Subcutaneous abdominal adipose tissue (tissue), 5 donors: ENCODE measurements at regions not wholly inside any gene's neighbourhood (a gene's known extent, or its start where the extent isn't known, plus 50 kb on each side); places are given as distances from the start of the nearest gene placed in this dataset.

Experiments used
- H3K27ac ChIP-seq: one replicate; pipeline ENCODE4 v1.7.0; 2013; ENCODE audit warnings: low read depth, mild to moderate bottlenecking, inconsistent platforms, low read length, moderate library complexity
- H3K27me3 ChIP-seq, 5 donors: one replicate each; pipeline ENCODE4 v1.7.0; 2013; ENCODE audit warnings: low read length in 5 of 5, inconsistent platforms in 1 of 5; ENCODE audit not compliant: control insufficient read depth in 5 of 5, insufficient read depth in 4 of 5
- H3K36me3 ChIP-seq, 5 donors: one replicate each; pipeline ENCODE4 v1.7.0; 2013; ENCODE audit warnings: low read length in 5 of 5; ENCODE audit not compliant: control insufficient read depth in 5 of 5, insufficient read depth in 5 of 5
- H3K4me1 ChIP-seq, 5 donors: one replicate each; pipeline ENCODE4 v1.7.0; 2013; ENCODE audit warnings: low read length in 5 of 5, mild to moderate bottlenecking in 3 of 5, moderate library complexity in 1 of 5; ENCODE audit not compliant: control insufficient read depth in 5 of 5, insufficient read depth in 5 of 5
- H3K4me3 ChIP-seq, 5 donors: one replicate each; pipeline ENCODE4 v1.7.0; 2013; ENCODE audit warnings: low read length in 5 of 5, low read depth in 1 of 5
- H3K9ac ChIP-seq, 5 donors: one replicate each; pipeline ENCODE4 v1.7.0; 2013; ENCODE audit warnings: low read length in 5 of 5, mild to moderate bottlenecking in 4 of 5, moderate library complexity in 3 of 5
- H3K9me3 ChIP-seq, 5 donors: one replicate each; pipeline ENCODE4 v1.7.0; 2013; ENCODE audit warnings: low read length in 5 of 5; ENCODE audit not compliant: control insufficient read depth in 5 of 5
- donor health status: healthy.
- donor health status: healthy.
- donor health status: healthy.
- donor health status: healthy.
- donor health status: healthy.

GRCh38 chr16:79757968-79758367, 157.4 kb upstream of the MAF start:
- no peak overlapping the region for H3K27ac ChIP-seq
- H3K27me3 ChIP-seq, result no peaks in the 10 kb centered on the region
- H3K36me3 ChIP-seq, result no peaks in the 10 kb centered on the region
- H3K4me1 ChIP-seq, result peaks cover 0 to 16% (median 11%) of the 10 kb centered on the region in 5 donors
- H3K9me3 ChIP-seq, result no peaks in the 10 kb centered on the region
- no peak overlapping the region for H3K9ac ChIP-seq
- no peak overlapping the region for H3K4me3 ChIP-seq

DNA sequence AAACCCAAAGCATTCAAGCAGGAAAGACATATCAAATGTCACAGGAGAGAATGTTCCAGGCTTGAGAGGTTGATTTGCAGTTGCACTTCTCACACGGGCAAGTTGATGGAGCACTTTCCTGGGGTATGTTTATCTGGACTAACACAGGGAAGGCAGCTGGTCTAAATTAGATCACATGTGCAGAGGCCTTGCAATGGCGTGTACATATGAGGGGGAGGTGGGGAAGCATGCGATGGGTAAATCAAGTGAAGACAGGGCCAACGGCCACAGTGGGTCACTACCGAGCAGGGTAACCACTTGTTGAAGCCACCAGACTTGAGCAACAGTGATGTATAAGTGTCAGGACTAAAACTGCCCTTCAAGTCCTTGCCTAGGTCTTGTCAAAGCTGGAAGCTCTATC, 156.6 kb upstream of the MAF start:
- Histone ChIP-seq H3K27me3 (no peaks in the 10 kb centered on the region), H3K4me3 (no peak overlapping the region), H3K36me3 (no peaks in the 10 kb centered on the region), H3K9ac (no peak overlapping the region), H3K27ac (no peak overlapping the region), H3K4me1 (peaks cover 0 to 16% (median 11%) of the 10 kb centered on the region in 5 donors), H3K9me3 (no peaks in the 10 kb centered on the region)

GRCh38 chr16:79756571-79756970, 156.0 kb upstream of the MAF start:
- Histone ChIP-seq H3K27ac (no peak overlapping the region), H3K4me3 (no peak overlapping the region), H3K36me3 (no peaks in the 10 kb centered on the region), H3K27me3 (no peaks in the 10 kb centered on the region), H3K9me3 (no peaks in the 10 kb centered on the region), H3K9ac (no peak overlapping the region), H3K4me1 (peaks cover 0 to 21% (median 14%) of the 10 kb centered on the region in 5 donors)

DNA sequence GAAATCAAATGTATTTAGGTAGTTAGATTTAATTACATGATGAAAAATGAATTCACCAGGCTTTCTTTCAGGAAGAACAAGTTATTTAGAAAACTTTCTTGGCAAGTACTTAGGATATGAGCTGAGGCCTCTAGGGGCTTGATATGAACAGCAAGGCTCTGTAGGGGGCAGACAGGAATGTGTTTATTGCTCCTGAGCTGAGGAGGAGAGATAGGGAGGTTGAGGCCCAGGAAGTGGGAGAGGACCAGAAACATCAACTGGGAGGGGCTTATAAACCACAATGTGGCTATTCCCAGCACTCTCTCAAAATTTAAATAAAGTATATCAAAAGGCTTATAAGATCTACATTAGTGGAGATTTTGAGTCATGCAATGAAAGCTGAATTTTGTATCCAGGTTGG, 154.0 kb upstream of the MAF start:
- Histone ChIP-seq H3K4me3 (no peak overlapping the region), H3K27ac (no peak overlapping the region), H3K27me3 (no peaks in the 10 kb centered on the region), H3K36me3 (no peaks in the 10 kb centered on the region), H3K4me1 (peaks cover 0 to 23% (median 14%) of the 10 kb centered on the region in 5 donors), H3K9ac (no peak overlapping the region), H3K9me3 (no peaks in the 10 kb centered on the region)

DNA sequence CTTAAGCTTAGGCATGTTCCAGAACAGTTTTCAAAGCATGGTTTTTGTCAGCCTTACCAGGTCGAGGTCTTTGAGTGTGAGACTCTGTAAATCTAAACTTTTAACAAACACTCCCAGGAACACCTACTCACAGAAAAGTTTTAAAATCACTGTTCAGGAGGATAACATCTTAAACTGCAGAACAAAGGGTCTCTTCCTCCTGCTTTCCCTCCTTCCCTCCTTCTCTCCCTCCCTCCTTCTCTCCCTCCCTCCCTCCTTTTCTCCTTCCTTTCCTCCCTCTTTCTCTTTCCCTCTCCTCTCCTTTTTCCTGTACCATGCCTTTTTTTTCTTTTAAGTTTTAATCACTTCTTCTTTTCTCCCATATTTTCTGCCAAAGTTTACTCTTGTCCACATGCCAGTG, 153.5 kb upstream of the MAF start:
- no peaks in the 10 kb centered on the region for H3K27me3 ChIP-seq
- H3K4me3 ChIP-seq, result no peak overlapping the region
- H3K36me3 ChIP-seq, result no peaks in the 10 kb centered on the region
- H3K4me1 ChIP-seq, result peaks cover 0 to 23% (median 14%) of the 10 kb centered on the region in 5 donors
- no peaks in the 10 kb centered on the region for H3K9me3 ChIP-seq
- H3K27ac ChIP-seq, result no peak overlapping the region
- H3K9ac ChIP-seq, result no peak overlapping the region

GRCh38 chr16:79753286-79753685, 152.7 kb upstream of the MAF start:
- Histone ChIP-seq H3K36me3 (no peaks in the 10 kb centered on the region), H3K9me3 (no peaks in the 10 kb centered on the region), H3K4me1 (peaks cover 0 to 20% (median 14%) of the 10 kb centered on the region in 5 donors), H3K9ac (no peak overlapping the region), H3K27me3 (no peaks in the 10 kb centered on the region), H3K4me3 (no peak overlapping the region), H3K27ac (no peak overlapping the region)

DNA sequence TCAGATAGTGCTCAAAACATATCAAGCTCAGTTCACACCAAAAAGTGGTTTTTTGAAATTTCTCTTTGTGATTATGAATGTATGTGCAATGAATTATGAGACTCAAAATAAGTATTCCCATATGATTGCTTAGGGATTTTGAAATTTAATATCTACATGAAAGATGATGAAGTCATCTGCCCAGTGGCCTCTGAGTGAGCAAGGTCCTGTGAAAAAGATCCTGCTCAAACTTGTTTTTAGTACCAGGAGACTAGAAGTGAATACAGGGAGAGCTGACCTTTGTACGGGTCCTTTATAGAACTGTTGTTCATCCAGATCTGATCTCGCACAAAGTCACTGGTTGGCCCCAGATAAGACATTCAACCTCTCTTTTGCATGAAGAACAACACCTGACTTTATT, 151.9 kb upstream of the MAF start:
- H3K27me3 ChIP-seq, result no peaks in the 10 kb centered on the region
- no peak overlapping the region for H3K9ac ChIP-seq
- H3K4me1 ChIP-seq, result peaks cover 0 to 19% (median 14%) of the 10 kb centered on the region in 5 donors
- no peaks in the 10 kb centered on the region for H3K36me3 ChIP-seq
- H3K9me3 ChIP-seq, result no peaks in the 10 kb centered on the region
- H3K4me3 ChIP-seq, result no peak overlapping the region
- no peak overlapping the region for H3K27ac ChIP-seq

DNA sequence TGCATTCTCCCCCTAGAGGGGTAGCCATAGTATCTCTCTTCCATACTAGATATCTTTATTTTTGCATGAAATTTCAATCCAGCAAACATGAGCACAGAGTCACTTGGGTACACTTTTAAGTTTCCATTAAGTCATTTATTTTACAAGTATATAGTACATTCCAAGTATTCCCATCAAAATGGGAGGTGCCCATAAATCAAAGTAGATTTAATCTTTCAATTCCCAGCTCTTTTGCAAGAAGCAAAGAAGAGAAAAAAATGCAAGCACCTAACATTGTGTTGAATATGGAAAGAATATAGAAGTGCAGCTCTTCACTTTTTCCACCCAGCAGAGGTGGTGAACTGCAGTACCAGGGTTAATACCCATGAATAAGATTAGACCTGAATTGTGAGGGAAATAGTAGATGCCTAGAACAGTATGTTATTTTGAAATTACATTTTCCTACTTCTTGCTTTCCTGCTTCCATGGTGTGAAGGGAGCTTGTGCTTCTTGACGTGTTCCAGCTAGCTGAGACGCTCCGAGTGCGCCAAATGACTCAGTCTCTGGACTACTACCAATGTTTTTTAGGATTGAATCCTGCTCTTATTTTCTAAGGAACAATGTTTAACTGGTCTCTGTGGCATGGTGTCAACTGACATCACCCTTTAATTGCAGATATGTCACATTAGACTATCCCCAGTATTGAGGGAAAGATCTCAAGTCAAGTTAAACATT, 151.1 kb upstream of the MAF start:
- Histone ChIP-seq H3K36me3 (peaks cover 0 to 5% (median 0%) of the 10 kb centered on the region in 5 donors), H3K9ac (no peak overlapping the region), H3K4me1 (peaks cover 0 to 19% (median 14%) of the 10 kb centered on the region in 5 donors), H3K9me3 (no peaks in the 10 kb centered on the region), H3K4me3 (no peak overlapping the region), H3K27me3 (no peaks in the 10 kb centered on the region), H3K27ac (no peak overlapping the region)

DNA sequence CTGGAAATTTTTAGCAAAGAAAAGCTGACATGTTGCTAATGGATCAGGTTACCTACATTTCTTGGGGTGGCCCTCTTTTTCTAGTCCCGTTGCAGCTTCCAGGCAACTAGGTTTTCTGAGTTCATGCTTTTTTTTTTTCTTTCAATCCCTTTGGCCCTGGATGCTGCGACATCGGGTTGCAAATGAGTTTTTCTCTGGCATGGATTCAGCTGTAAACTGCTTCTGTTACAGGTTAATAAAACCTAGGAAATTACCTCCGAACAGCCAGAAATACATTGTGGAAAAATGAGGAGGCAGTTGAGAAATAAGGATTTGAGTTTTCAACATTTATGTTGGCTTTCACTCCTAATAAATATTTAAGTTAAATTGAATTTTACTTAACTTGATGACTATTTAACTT, 149.8 kb upstream of the MAF start:
- Histone ChIP-seq H3K4me3 (no peak overlapping the region), H3K27ac (no peak overlapping the region), H3K36me3 (peaks cover 0 to 5% (median 0%) of the 10 kb centered on the region in 5 donors), H3K9me3 (no peaks in the 10 kb centered on the region), H3K4me1 (peaks cover 0 to 19% (median 14%) of the 10 kb centered on the region in 5 donors), H3K9ac (no peak overlapping the region), H3K27me3 (no peaks in the 10 kb centered on the region)

- no peaks in the 10 kb centered on the region for H3K27me3 ChIP-seq
- H3K9ac ChIP-seq, result no peak overlapping the region
- H3K36me3 ChIP-seq, result peaks cover 0 to 5% (median 0%) of the 10 kb centered on the region in 5 donors
- H3K4me1 ChIP-seq, result peaks cover 0 to 7% (median 3%) of the 10 kb centered on the region in 5 donors
- H3K27ac ChIP-seq, result no peak overlapping the region
- no peak overlapping the region for H3K4me3 ChIP-seq
- no peaks in the 10 kb centered on the region for H3K9me3 ChIP-seq
Measured at GRCh38 chr16:79748629-79749028, 148.1 kb upstream of the MAF start.
